ENCODE measurements at regions not wholly inside any gene's neighbourhood (a gene's known extent, or its start where the extent isn't known, plus 50 kb on each side); places are given as distances from the start of the nearest gene placed in this dataset.

DNA sequence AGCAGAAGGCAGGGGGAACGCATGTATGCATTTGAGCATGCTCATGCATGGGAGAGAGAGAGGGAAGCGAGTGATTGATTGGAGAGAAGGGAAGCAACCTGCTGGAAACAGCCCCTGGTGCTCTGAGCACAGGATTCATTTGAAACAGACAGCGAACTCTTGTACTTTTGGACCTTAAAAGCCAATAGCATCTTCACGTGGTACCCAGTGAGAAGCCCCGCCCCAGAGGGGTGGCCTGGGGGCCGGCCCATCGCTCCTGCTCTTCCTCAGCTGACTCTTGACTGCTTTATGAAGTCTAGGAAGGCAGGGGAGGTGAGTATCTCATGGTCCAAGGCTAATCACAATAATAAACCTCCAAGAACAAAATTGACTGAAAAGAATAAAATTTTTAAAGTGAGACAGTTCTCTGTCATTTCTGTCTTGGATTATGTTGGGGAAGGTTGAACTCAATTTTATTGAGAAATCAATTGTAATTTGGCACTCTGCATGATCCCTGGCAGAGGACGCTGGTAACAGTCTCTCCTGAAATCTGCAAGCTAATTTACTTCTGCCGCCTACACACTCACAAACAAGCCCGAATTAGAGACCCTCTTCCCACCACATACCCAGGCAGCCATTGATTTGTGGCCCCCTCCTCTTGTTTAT lies 168.2 kb upstream of the PPARGC1A start:
- TF ChIP-seq CTCF (conservative IDR thresholded peaks at IDR 0.05; ENCODE audit: low read depth, low read length) (no peak), EZH2 (IDR thresholded peaks at IDR 0.05; ENCODE audit: low read length, unreplicated experiment) (no peak), EZH2phosphoT487 (IDR thresholded peaks at IDR 0.05; ENCODE audit: borderline replicate concordance, low read length) (no peak)
